ENCODE measurements at regions not wholly inside any gene's neighbourhood (a gene's known extent, or its start where the extent isn't known, plus 50 kb on each side); places are given as distances from the start of the nearest gene placed in this dataset.

DNA sequence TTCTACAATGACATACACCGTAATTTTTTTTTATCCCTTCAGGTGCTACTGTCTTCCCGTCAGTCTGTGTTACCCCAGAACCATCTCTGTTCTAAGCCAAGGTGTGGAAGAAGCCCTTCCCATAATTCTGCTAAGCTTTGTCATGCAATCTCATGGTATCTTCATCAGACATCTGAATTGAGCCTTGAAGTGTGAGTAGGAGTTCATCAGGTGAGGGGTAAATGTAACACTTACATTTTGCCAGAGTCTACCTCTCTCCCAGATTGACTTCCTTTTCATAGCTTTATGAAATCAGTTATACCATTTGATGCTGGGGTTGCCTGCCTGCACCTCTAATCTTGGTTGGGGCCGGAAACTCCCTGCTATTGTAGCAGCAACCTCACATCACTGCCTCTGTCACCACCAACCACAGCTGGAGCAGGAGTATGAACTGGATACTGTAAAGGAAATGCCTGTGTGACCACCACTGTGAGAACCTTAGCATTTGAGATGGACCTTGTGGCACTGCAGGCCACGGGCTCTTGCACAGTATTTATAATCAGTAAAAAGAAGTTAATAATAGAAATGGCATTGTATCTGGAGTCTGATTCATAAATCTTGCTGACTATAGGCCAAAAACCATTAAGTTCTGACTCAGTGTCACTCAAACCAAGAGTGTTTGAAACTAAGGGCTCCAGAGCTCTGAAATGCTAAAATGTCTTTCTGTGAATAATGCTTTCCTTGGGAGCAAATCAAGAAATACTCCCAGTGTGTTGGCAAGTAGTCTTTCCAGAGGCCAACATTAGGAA lies 58.7 kb upstream of the STK38L start:
- ATAC-seq (ENCODE audit: insufficient read depth, low FRiP score): peak; percentile 72
- H3K9me3 ChIP-seq (ENCODE audit: control insufficient read depth in 4 of 4, insufficient read depth in 3 of 4, low read length in 3 of 4): no peaks in the 10 kb centered on the region
- 56 to 77% methylated on average over 4 of the region's 4 CpGs for WGBS, 2 donors

DNA sequence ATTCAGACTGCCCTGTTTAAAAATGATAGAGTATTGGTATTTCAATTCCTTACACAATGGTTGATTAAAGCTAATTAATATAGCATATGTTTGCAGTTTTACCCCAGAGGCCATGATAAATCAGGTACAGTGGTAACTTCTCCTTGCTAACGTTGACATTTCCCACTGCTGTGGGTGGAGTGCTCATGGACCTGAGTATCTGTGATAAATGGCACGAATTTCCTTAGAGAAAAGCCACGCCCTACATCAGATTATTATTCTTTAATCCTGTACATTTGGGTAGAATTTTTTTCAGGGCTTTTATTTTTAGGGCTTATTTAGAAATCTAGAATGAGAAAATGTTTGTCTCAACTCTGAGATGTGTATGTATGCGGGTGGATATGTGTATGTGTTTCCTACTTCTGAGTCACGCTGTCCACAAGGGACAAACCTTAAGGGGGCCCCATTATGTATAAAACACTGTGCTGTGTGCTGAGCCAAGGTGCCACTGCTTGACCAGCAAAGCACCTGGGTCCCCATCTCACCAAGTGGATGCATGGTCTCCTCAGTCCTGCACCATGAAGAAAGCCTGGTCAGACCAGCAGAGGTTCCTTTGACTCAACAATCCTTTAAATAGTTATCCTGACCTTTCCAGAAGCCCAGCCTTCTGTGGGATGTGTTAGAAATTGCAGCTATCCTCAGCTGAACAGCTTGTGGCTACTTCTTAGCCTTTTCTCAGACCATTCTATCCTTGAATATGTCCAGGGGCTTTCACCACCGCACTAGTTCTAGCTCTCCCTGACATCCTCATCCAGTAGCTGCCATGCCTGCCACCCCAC lies 57.9 kb upstream of the STK38L start:
- WGBS, 2 donors: 79 to 83% methylated on average over 6 of the region's 6 CpGs
- Histone ChIP-seq H3K4me1 (ENCODE audit: control insufficient read depth in 5 of 5, insufficient read depth in 5 of 5, low read length in 5 of 5) (peaks cover 0 to 10% (median 5%) of the 10 kb centered on the region in 5 donors), H3K27me3 (ENCODE audit: control insufficient read depth in 3 of 3, insufficient read depth in 3 of 3, low read length in 2 of 3) (no peaks in the 10 kb centered on the region), H3K4me3 (no peak overlapping the region), H3K27ac (ENCODE audit: low read depth in 1 of 2, low read length in 1 of 2) (no peak overlapping the region), H3K9ac (ENCODE audit: insufficient read depth in 1 of 2, low read length in 2 of 2) (no peak overlapping the region), H3K9me3 (ENCODE audit: control insufficient read depth in 4 of 4, insufficient read depth in 3 of 4, low read length in 3 of 4) (no peaks in the 10 kb centered on the region), H3K36me3 (ENCODE audit: control insufficient read depth in 4 of 4, insufficient read depth in 4 of 4, low read length in 4 of 4) (no peaks in the 10 kb centered on the region)
- DNase-seq (no peak), ATAC-seq (ENCODE audit: insufficient read depth, low FRiP score) (no peak)
- TF ChIP-seq, protein P1, sequence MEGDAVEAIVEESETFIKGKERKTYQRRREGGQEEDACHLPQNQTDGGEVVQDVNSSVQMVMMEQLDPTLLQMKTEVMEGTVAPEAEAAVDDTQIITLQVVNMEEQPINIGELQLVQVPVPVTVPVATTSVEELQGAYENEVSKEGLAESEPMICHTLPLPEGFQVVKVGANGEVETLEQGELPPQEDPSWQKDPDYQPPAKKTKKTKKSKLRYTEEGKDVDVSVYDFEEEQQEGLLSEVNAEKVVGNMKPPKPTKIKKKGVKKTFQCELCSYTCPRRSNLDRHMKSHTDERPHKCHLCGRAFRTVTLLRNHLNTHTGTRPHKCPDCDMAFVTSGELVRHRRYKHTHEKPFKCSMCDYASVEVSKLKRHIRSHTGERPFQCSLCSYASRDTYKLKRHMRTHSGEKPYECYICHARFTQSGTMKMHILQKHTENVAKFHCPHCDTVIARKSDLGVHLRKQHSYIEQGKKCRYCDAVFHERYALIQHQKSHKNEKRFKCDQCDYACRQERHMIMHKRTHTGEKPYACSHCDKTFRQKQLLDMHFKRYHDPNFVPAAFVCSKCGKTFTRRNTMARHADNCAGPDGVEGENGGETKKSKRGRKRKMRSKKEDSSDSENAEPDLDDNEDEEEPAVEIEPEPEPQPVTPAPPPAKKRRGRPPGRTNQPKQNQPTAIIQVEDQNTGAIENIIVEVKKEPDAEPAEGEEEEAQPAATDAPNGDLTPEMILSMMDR (IDR thresholded peaks at IDR 0.05; ENCODE audit: control extremely low read depth, extremely low read depth): no peak

More for the DNA sequence above, 58.7 kb upstream of the STK38L start:
- TF ChIP-seq, protein P1 (IDR thresholded peaks at IDR 0.05; ENCODE audit: control extremely low read depth, extremely low read depth): no peak
- DNase-seq: no peak
- Histone ChIP-seq H3K36me3 (ENCODE audit: control insufficient read depth in 4 of 4, insufficient read depth in 4 of 4, low read length in 4 of 4) (no peaks in the 10 kb centered on the region), H3K4me1 (ENCODE audit: control insufficient read depth in 5 of 5, insufficient read depth in 5 of 5, low read length in 5 of 5) (peaks cover 0 to 10% (median 3%) of the 10 kb centered on the region in 5 donors), H3K27ac (ENCODE audit: low read depth in 1 of 2, low read length in 1 of 2) (peak overlapping the region in 1 of 2 donors; percentile 41), H3K27me3 (ENCODE audit: control insufficient read depth in 3 of 3, insufficient read depth in 3 of 3, low read length in 2 of 3) (no peaks in the 10 kb centered on the region), H3K9ac (ENCODE audit: insufficient read depth in 1 of 2, low read length in 2 of 2) (no peak overlapping the region), H3K4me3 (no peak overlapping the region)

DNA sequence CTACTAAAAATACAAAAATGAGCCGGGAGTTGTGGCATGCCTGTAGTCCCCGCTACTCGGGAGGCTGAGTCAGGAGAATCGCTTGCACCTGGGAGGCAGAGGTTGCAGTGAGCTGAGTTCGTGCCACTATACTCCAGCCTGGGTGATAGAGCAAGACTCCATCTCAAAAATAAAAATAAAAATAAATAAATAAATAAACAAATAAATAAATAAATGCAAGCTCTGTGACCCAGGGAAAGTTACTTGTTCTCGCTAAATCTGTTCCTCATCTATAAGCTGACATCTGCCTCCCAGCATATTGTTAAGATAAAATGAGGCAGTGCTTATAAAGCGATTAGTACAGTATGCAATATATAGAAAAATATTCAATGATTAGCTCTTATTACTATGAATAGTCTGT lies 56.4 kb upstream of the STK38L start:
- TF ChIP-seq, protein P1 (IDR thresholded peaks at IDR 0.05; ENCODE audit: control extremely low read depth, extremely low read depth): no peak
- no peak overlapping the region for H3K27ac ChIP-seq (ENCODE audit: low read depth in 1 of 2, low read length in 1 of 2)
- H3K4me3 ChIP-seq: no peak overlapping the region
- H3K36me3 ChIP-seq (ENCODE audit: control insufficient read depth in 4 of 4, insufficient read depth in 4 of 4, low read length in 4 of 4): no peaks in the 10 kb centered on the region
- no peaks in the 10 kb centered on the region for H3K9me3 ChIP-seq (ENCODE audit: control insufficient read depth in 4 of 4, insufficient read depth in 3 of 4, low read length in 3 of 4)
- H3K9ac ChIP-seq (ENCODE audit: insufficient read depth in 1 of 2, low read length in 2 of 2): no peak overlapping the region
- DNase-seq: no peak
- no peaks in the 10 kb centered on the region for H3K27me3 ChIP-seq (ENCODE audit: control insufficient read depth in 3 of 3, insufficient read depth in 3 of 3, low read length in 2 of 3)
- H3K4me1 ChIP-seq (ENCODE audit: control insufficient read depth in 5 of 5, insufficient read depth in 5 of 5, low read length in 5 of 5): peaks cover 0 to 10% (median 5%) of the 10 kb centered on the region in 5 donors
- no peak for ATAC-seq (ENCODE audit: insufficient read depth, low FRiP score)
- 97% methylated on average over 7 of the region's 7 CpGs for WGBS, 2 donors
